Hepatocyte (in vitro differentiated cells): ENCODE measurements at regions not wholly inside any gene's neighbourhood (a gene's known extent, or its start where the extent isn't known, plus 50 kb on each side); places are given as distances from the start of the nearest gene placed in this dataset.

Experiments used
- DNase-seq: peaks from one replicate; pipeline ENCODE4 v3.0.0-alpha.2; 2016; ENCODE audit warnings: low spot score
- H2AFZ ChIP-seq: fragments of 200-600 bp; sonication (generic); 2 replicates; pipeline ENCODE4 v1.6.0; 2016; ENCODE audit warnings: antibody characterized with exemption, mild to moderate bottlenecking
- H3K27ac ChIP-seq: fragments of 200-600 bp; sonication (generic); 2 replicates; pipeline ENCODE4 v1.5.1; 2016; ENCODE audit warnings: mild to moderate bottlenecking
- H3K27me3 ChIP-seq: fragments of 200-600 bp; sonication (generic); 2 replicates; pipeline ENCODE4 v1.6.1; 2016
- H3K36me3 ChIP-seq: fragments of 200-600 bp; sonication (generic); replicated peaks from 2 replicates; pipeline ENCODE4 v1.5.1; 2016; ENCODE audit warnings: low read depth; ENCODE audit not compliant: insufficient read depth
- H3K4me1 ChIP-seq: fragments of 200-600 bp; sonication (generic); 2 replicates; pipeline ENCODE4 v1.5.1; 2016; ENCODE audit warnings: mild to moderate bottlenecking, moderate library complexity; ENCODE audit not compliant: insufficient read depth
- H3K4me2 ChIP-seq: fragments of 200-600 bp; sonication (generic); 2 replicates; pipeline ENCODE4 v1.6.0; 2016
- H3K4me3 ChIP-seq: fragments of 200-600 bp; sonication (generic); 2 replicates; pipeline ENCODE4 v1.5.1; 2016; ENCODE audit warnings: mild to moderate bottlenecking
- H3K79me2 ChIP-seq: fragments of 200-600 bp; sonication (generic); 2 replicates; pipeline ENCODE4 v1.6.0; 2017; ENCODE audit warnings: mild to moderate bottlenecking
- H3K9me2 ChIP-seq: fragments of 200-600 bp; sonication (generic); replicated peaks from 2 replicates; pipeline ENCODE4 v1.6.0; 2017; ENCODE audit warnings: mild to moderate bottlenecking; ENCODE audit not compliant: insufficient read depth
- H3K9me3 ChIP-seq: fragments of 200-600 bp; sonication (generic); 2 replicates; pipeline ENCODE4 v1.5.1; 2016; ENCODE audit warnings: low read depth, mild to moderate bottlenecking
- H4K20me1 ChIP-seq: fragments of 200-600 bp; sonication (generic); 2 replicates; pipeline ENCODE4 v1.6.0; 2016; ENCODE audit warnings: mild to moderate bottlenecking; ENCODE audit not compliant: insufficient read depth, poor library complexity, severe bottlenecking
- CTCF ChIP-seq: fragments of 200-600 bp; sonication (generic); IDR thresholded peaks from 2 replicates; pipeline ENCODE4 v1.5.1; 2016; ENCODE audit warnings: antibody characterized with exemption, mild to moderate bottlenecking; ENCODE audit not compliant: poor library complexity
- EZH2 ChIP-seq: fragments of 200-600 bp; sonication (generic); IDR thresholded peaks from 2 replicates; pipeline ENCODE4 v1.6.1; 2016; ENCODE audit warnings: antibody characterized with exemption, mild to moderate bottlenecking, borderline replicate concordance
- EZH2phosphoT487 ChIP-seq: fragments of 200-600 bp; sonication (generic); IDR thresholded peaks from one replicate; pipeline ENCODE4 v1.6.1; 2018; ENCODE audit warnings: antibody characterized with exemption, mild to moderate bottlenecking, low read depth, moderate library complexity; ENCODE audit not compliant: unreplicated experiment, severe bottlenecking
- WGBS: methylation state at CpG from one replicate; pipeline ENCODE4 v1.1.6; 2016; ENCODE audit warnings: low lambda C conversion rate; ENCODE audit errors: missing lambda C conversion rate; 5-methylcytosine and 5-hydroxymethylcytosine counted together

- peaks cover 27% of the 10 kb centered on the region for H3K4me1 ChIP-seq
- no peaks in the 10 kb centered on the region for H3K9me2 ChIP-seq
- H2AFZ ChIP-seq: no peak overlapping the region
- DNase-seq: no peak
- H3K27ac ChIP-seq: no peak overlapping the region
- H4K20me1 ChIP-seq: no peaks in the 10 kb centered on the region
- no peak for TF ChIP-seq EZH2
- no peak for TF ChIP-seq EZH2phosphoT487
- TF ChIP-seq CTCF: no peak
- no peaks in the 10 kb centered on the region for H3K9me3 ChIP-seq
- H3K79me2 ChIP-seq: no peaks in the 10 kb centered on the region
- WGBS: 97% methylated on average over 1 of the region's 1 CpG
- no peak overlapping the region for H3K4me2 ChIP-seq
- H3K27me3 ChIP-seq: no peaks in the 10 kb centered on the region
- H3K4me3 ChIP-seq: no peak overlapping the region
- H3K36me3 ChIP-seq: no peaks in the 10 kb centered on the region
Observed at GRCh38 chr2:215767625-215768024, 245.7 kb downstream of the MREG start.

GRCh38 chr2:215765729-215766360 lies 247.5 kb downstream of the MREG start:
- H3K27me3 ChIP-seq: no peaks in the 10 kb centered on the region
- H4K20me1 ChIP-seq: no peaks in the 10 kb centered on the region
- no peak overlapping the region for H3K27ac ChIP-seq
- no peaks in the 10 kb centered on the region for H3K36me3 ChIP-seq
- H3K79me2 ChIP-seq: no peaks in the 10 kb centered on the region
- H3K4me3 ChIP-seq: no peak overlapping the region
- 71% methylated on average over 4 of the region's 4 CpGs for whole genome bisulfite sequencing
- DNase-seq: no peak
- H3K9me3 ChIP-seq: no peaks in the 10 kb centered on the region
- H3K4me2 ChIP-seq: no peak overlapping the region
- no peak overlapping the region for H2AFZ ChIP-seq
- no peak for TF ChIP-seq EZH2
- TF ChIP-seq CTCF: no peak
- no peak for TF ChIP-seq EZH2phosphoT487
- H3K9me2 ChIP-seq: no peaks in the 10 kb centered on the region
- H3K4me1 ChIP-seq: peaks cover 9% of the 10 kb centered on the region

GRCh38 chr2:215764441-215765048 lies 248.8 kb downstream of the MREG start:
- peaks cover 4% of the 10 kb centered on the region for H3K4me1 ChIP-seq
- H3K4me3 ChIP-seq: no peak overlapping the region
- no peaks in the 10 kb centered on the region for H3K9me2 ChIP-seq
- no peaks in the 10 kb centered on the region for H3K36me3 ChIP-seq
- H3K27me3 ChIP-seq: no peaks in the 10 kb centered on the region
- no peak for DNase-seq
- no peaks in the 10 kb centered on the region for H3K79me2 ChIP-seq
- H3K27ac ChIP-seq: no peak overlapping the region
- no peak overlapping the region for H2AFZ ChIP-seq
- TF ChIP-seq CTCF (no peak), EZH2 (no peak)
- 54% methylated on average over 1 of the region's 1 CpG for WGBS
- H3K9me3 ChIP-seq: no peaks in the 10 kb centered on the region
- no peaks in the 10 kb centered on the region for H4K20me1 ChIP-seq
- no peak overlapping the region for H3K4me2 ChIP-seq

GRCh38 chr2:215760557-215760956 lies 252.8 kb downstream of the MREG start:
- no peak for TF ChIP-seq EZH2
- no peak for TF ChIP-seq CTCF
- no peak for TF ChIP-seq EZH2phosphoT487

More at GRCh38 chr2:215760557-215760956, 252.8 kb downstream of the MREG start:
- no peak overlapping the region for H3K27ac ChIP-seq
- H4K20me1 ChIP-seq: no peaks in the 10 kb centered on the region
- H3K79me2 ChIP-seq: no peaks in the 10 kb centered on the region
- no peak overlapping the region for H3K4me2 ChIP-seq
- no peak overlapping the region for H2AFZ ChIP-seq
- H3K4me1 ChIP-seq: peaks cover 4% of the 10 kb centered on the region
- no peak overlapping the region for H3K4me3 ChIP-seq
- H3K27me3 ChIP-seq: no peaks in the 10 kb centered on the region
- DNase-seq: no peak
- H3K36me3 ChIP-seq: no peaks in the 10 kb centered on the region
- H3K9me2 ChIP-seq: no peaks in the 10 kb centered on the region
- H3K9me3 ChIP-seq: no peaks in the 10 kb centered on the region
